H1 (cell line): ENCODE measurements at regions not wholly inside any gene's neighbourhood (a gene's known extent, or its start where the extent isn't known, plus 50 kb on each side); places are given as distances from the start of the nearest gene placed in this dataset.

ENCODE experiments used
- CTCF ChIA-PET: fragments of 300-600 bp; sonication (Branson Sonifier 250); formaldehyde crosslinking; loops from one replicate; lab custom pipeline; 2021; ENCODE audit not compliant: partially characterized antibody; lab: Charles Lee
- POLR2A ChIA-PET: fragments of 300-600 bp; sonication (Branson Sonifier 250); formaldehyde crosslinking; loops from one replicate; lab custom pipeline; 2021; ENCODE audit warnings: inconsistent platforms; ENCODE audit not compliant: partially characterized antibody; lab: Charles Lee
- DNase-seq, 2 experiments: peaks; one replicate each; pipeline versions ENCODE4 v3.0.0 to v3.0.0-alpha.2; 2010 to 2022; ENCODE audit warnings: low spot score in 2 of 2, low read depth in 1 of 2, mixed read lengths in 1 of 2
- FAIRE-seq: peaks from 2 replicates; lab custom pipeline; 2011; peaks lifted over from hg19 to GRCh38; lab: Jason Lieb, UNC
- H2AFZ ChIP-seq: 2 replicates; pipeline ENCODE4 v1.8.1; 2012; ENCODE audit warnings: low read length, inconsistent platforms
- H2AK5ac ChIP-seq: 2 replicates; pipeline ENCODE4 v1.6.1; 2013; ENCODE audit warnings: low read depth, low read length
- H2BK120ac ChIP-seq: replicated peaks from 2 replicates; pipeline ENCODE3; 2013; ENCODE audit warnings: low read depth, low read length, inconsistent platforms
- H2BK12ac ChIP-seq: 2 replicates; pipeline ENCODE4 v1.6.1; 2013; ENCODE audit warnings: low read depth, low read length
- H2BK15ac ChIP-seq: 2 replicates; pipeline ENCODE4 v1.6.1; 2013; ENCODE audit warnings: low read length
- H2BK20ac ChIP-seq: 2 replicates; pipeline ENCODE4 v1.6.1; 2013; ENCODE audit warnings: low read length
- H2BK5ac ChIP-seq: 2 replicates; pipeline ENCODE4 v1.6.1; 2013; ENCODE audit warnings: low read depth, low read length
- H3K14ac ChIP-seq: 2 replicates; pipeline ENCODE4 v1.6.1; 2013; ENCODE audit warnings: inconsistent platforms; ENCODE audit not compliant: insufficient read length
- H3K18ac ChIP-seq: 2 replicates; pipeline ENCODE4 v1.6.1; 2013; ENCODE audit warnings: low read length; ENCODE audit errors: extremely low read depth
- H3K23ac ChIP-seq: 2 replicates; pipeline ENCODE4 v1.6.1; 2013; ENCODE audit warnings: inconsistent platforms; ENCODE audit not compliant: insufficient read length
- H3K23me2 ChIP-seq: 2 replicates; pipeline ENCODE4 v1.6.1; 2013; ENCODE audit warnings: low read depth, low read length
- H3K27ac ChIP-seq: 2 replicates; pipeline ENCODE4 v1.6.1; 2011; ENCODE audit warnings: low read depth, low read length, inconsistent platforms
- H3K27me3 ChIP-seq, 4 experiments: replicated peaks in 1 of 4; 1 replicate in 1 of 4; 2 replicates in 3 of 4; pipeline versions ENCODE4 v1.6.1 to v1.8.1; 2011 to 2013; ENCODE audit warnings: low read length in 3 of 4, mild to moderate bottlenecking in 3 of 4, inconsistent platforms in 2 of 4, mixed read lengths in 2 of 4, moderate library complexity in 1 of 4; ENCODE audit not compliant: control insufficient read depth in 3 of 4, insufficient read depth in 3 of 4; ENCODE audit errors: extremely low read depth in 1 of 4
- H3K36me3 ChIP-seq, 4 experiments: 2 replicates each; pipeline versions ENCODE4 v1.6.1 to v1.8.1; 2011 to 2013; ENCODE audit warnings: mild to moderate bottlenecking in 4 of 4, low read length in 3 of 4, moderate library complexity in 2 of 4, control low read depth in 1 of 4, inconsistent platforms in 1 of 4; ENCODE audit not compliant: insufficient read depth in 4 of 4, control insufficient read depth in 2 of 4
- H3K4ac ChIP-seq: replicated peaks from 2 replicates; pipeline ENCODE3; 2013; ENCODE audit warnings: low read length, low read depth, mixed read lengths, inconsistent platforms; ENCODE audit not compliant: insufficient read length
- H3K4me1 ChIP-seq, 4 experiments: replicated peaks in 1 of 4; 1 replicate in 1 of 4; 2 replicates in 3 of 4; pipeline versions ENCODE4 v1.6.1 to v1.8.1; 2011 to 2013; ENCODE audit warnings: low read length in 3 of 4, inconsistent platforms in 2 of 4, mixed read lengths in 1 of 4; ENCODE audit not compliant: insufficient read depth in 4 of 4, control insufficient read depth in 3 of 4
- H3K4me2 ChIP-seq, 2 experiments: 2 replicates each; pipeline versions ENCODE4 v1.6.1 to v1.8.1; 2011 to 2013; ENCODE audit warnings: low read depth in 2 of 2, low read length in 2 of 2, control low read depth in 1 of 2, inconsistent platforms in 1 of 2, mild to moderate bottlenecking in 1 of 2; ENCODE audit not compliant: insufficient read depth in 1 of 2
- H3K4me3 ChIP-seq, 4 experiments: fragments of 200-600, 300-600 bp in 1 of 4; sonication (generic), shearing (Covaris generic), sonication (Bioruptor Twin) in 1 of 4; 2 replicates each; pipeline versions ENCODE4 v1.5.1 to v1.8.1; 2011 to 2016; ENCODE audit warnings: low read length in 4 of 4, low read depth in 3 of 4, control low read depth in 2 of 4, inconsistent platforms in 2 of 4, mild to moderate bottlenecking in 2 of 4, mixed read lengths in 1 of 4, moderate library complexity in 1 of 4; ENCODE audit not compliant: insufficient read depth in 2 of 4; ENCODE audit errors: extremely low read depth in 1 of 4
- H3K56ac ChIP-seq: replicated peaks from 2 replicates; pipeline ENCODE3; 2013; ENCODE audit warnings: low read depth, mild to moderate bottlenecking, mixed read lengths, low read length, inconsistent platforms; ENCODE audit not compliant: insufficient read length
- H3K79me1 ChIP-seq: 2 replicates; pipeline ENCODE4 v1.6.1; 2013; ENCODE audit warnings: low read depth, low read length, control low read depth
- H3K79me2 ChIP-seq, 2 experiments: 2 replicates each; pipeline versions ENCODE4 v1.6.1 to v1.8.1; 2012 to 2013; ENCODE audit warnings: low read length in 2 of 2, mild to moderate bottlenecking in 2 of 2, inconsistent platforms in 1 of 2; ENCODE audit not compliant: insufficient read depth in 2 of 2, control insufficient read depth in 1 of 2
- H3K9ac ChIP-seq, 4 experiments: replicated peaks in 1 of 4; 1 replicate in 1 of 4; 2 replicates in 3 of 4; pipeline versions ENCODE4 v1.6.1 to v1.8.1; 2011 to 2013; ENCODE audit warnings: low read depth in 3 of 4, low read length in 3 of 4, control low read depth in 2 of 4, mild to moderate bottlenecking in 2 of 4, moderate library complexity in 2 of 4, inconsistent platforms in 1 of 4; ENCODE audit errors: extremely low read depth in 1 of 4
- H3K9me3 ChIP-seq, 2 experiments: 2 replicates each; pipeline versions ENCODE4 v1.6.1 to v1.8.1; 2012 to 2013; ENCODE audit warnings: mild to moderate bottlenecking in 2 of 2, moderate library complexity in 2 of 2, control low read depth in 1 of 2, inconsistent platforms in 1 of 2, low read depth in 1 of 2, low read length in 1 of 2, mixed read lengths in 1 of 2; ENCODE audit not compliant: insufficient read depth in 2 of 2
- H4K20me1 ChIP-seq, 2 experiments: replicated peaks in 1 of 2; 2 replicates each; pipeline versions ENCODE3 to v1.8.1; 2011 to 2013; ENCODE audit warnings: inconsistent platforms in 2 of 2, low read length in 2 of 2, mild to moderate bottlenecking in 1 of 2; ENCODE audit not compliant: insufficient read depth in 2 of 2, control insufficient read depth in 1 of 2
- H4K5ac ChIP-seq: 2 replicates; pipeline ENCODE4 v1.6.1; 2013; ENCODE audit warnings: low read length, low read depth, mixed read lengths, inconsistent platforms; ENCODE audit not compliant: insufficient read length
- H4K8ac ChIP-seq: 2 replicates; pipeline ENCODE4 v1.8.0; 2013; ENCODE audit warnings: mild to moderate bottlenecking, moderate library complexity, low read length, inconsistent platforms; ENCODE audit not compliant: insufficient read depth; ENCODE audit errors: extremely low read depth
- H4K91ac ChIP-seq: replicated peaks from 2 replicates; pipeline ENCODE3; 2013; ENCODE audit warnings: low read length, mixed read lengths, inconsistent platforms; ENCODE audit not compliant: insufficient read length
- ATF3 ChIP-seq: IDR thresholded peaks from 2 replicates; pipeline ENCODE4 v1.6.1; 2011; ENCODE audit warnings: low read depth, mild to moderate bottlenecking, low read length; ENCODE audit not compliant: insufficient read depth
- BACH1 ChIP-seq: IDR thresholded peaks from 2 replicates; pipeline ENCODE4 v1.6.1; 2012; ENCODE audit warnings: low read length, improper control_type of control experiment
- CREB1 ChIP-seq: IDR thresholded peaks from 2 replicates; pipeline ENCODE4 v1.6.1; 2012; ENCODE audit warnings: inconsistent platforms
- E2F6 ChIP-seq: IDR thresholded peaks from 2 replicates; pipeline ENCODE4 v1.6.1; 2012; ENCODE audit warnings: inconsistent platforms
- EZH2 ChIP-seq: fragments of 200-600 bp; sonication (generic); IDR thresholded peaks from 2 replicates; pipeline ENCODE4 v1.7.1; 2012; ENCODE audit warnings: low read depth, mild to moderate bottlenecking, moderate library complexity, low read length, inconsistent platforms; ENCODE audit not compliant: severe bottlenecking
- FOSL1 ChIP-seq: IDR thresholded peaks from 2 replicates; pipeline ENCODE4 v1.6.1; 2011; ENCODE audit warnings: mild to moderate bottlenecking, low read depth, low read length, moderate library complexity; ENCODE audit not compliant: insufficient read depth
- GABPA ChIP-seq: IDR thresholded peaks from 2 replicates; pipeline ENCODE4 v1.6.1; 2011; ENCODE audit warnings: mild to moderate bottlenecking, low read length, moderate library complexity, borderline replicate concordance; ENCODE audit not compliant: insufficient read depth
- GTF2F1 ChIP-seq: IDR thresholded peaks from 2 replicates; pipeline ENCODE4 v1.6.1; 2012; ENCODE audit warnings: low read depth, low read length, improper control_type of control experiment, borderline replicate concordance
- POLR2AphosphoS5 ChIP-seq: IDR thresholded peaks from 2 replicates; pipeline ENCODE4 v1.6.1; 2011; ENCODE audit warnings: low read depth, low read length
- POU5F1 ChIP-seq: IDR thresholded peaks from 2 replicates; pipeline ENCODE4 v1.6.1; 2011; ENCODE audit warnings: low read depth, mild to moderate bottlenecking, low read length, moderate library complexity
- RBBP5 ChIP-seq: IDR thresholded peaks from 2 replicates; pipeline ENCODE4 v1.7.1; 2012; ENCODE audit warnings: low read depth, mild to moderate bottlenecking, inconsistent platforms, low read length, moderate library complexity, borderline replicate concordance
- TAF7 ChIP-seq: optimal IDR thresholded peaks from 2 replicates; pipeline ENCODE3; 2011; ENCODE audit warnings: low read depth, mild to moderate bottlenecking, inconsistent platforms, low read length, moderate library complexity, borderline replicate concordance
- WGBS, 2 experiments: shearing (Covaris generic) in 1 of 2; methylation state at CpG; one replicate each; pipeline versions ENCODE4 v1.1.6 to v1.1.7; 2013 to 2015; ENCODE audit warnings: low lambda C conversion rate in 2 of 2, mixed read lengths in 2 of 2, inconsistent platforms in 1 of 2, low coverage in 1 of 2, missing lambda C conversion rate in 1 of 2; ENCODE audit not compliant: insufficient replicate concordance in 2 of 2, insufficient coverage in 1 of 2, insufficient read length in 1 of 2; ENCODE audit errors: extremely low coverage in 1 of 2, missing lambda C conversion rate in 1 of 2; 5-methylcytosine and 5-hydroxymethylcytosine counted together

- no peak overlapping the region for H3K4me3 ChIP-seq
- no peak overlapping the region for H2AK5ac ChIP-seq
- no peak overlapping the region for H3K14ac ChIP-seq
- H3K27me3 ChIP-seq = no peaks in the 10 kb centered on the region; a peak in 1 of 7 replicates
- H2BK5ac ChIP-seq = no peak overlapping the region
- H3K9me3 ChIP-seq = peaks cover 5 to 18% of the 10 kb centered on the region in 2 experiments
- no peak overlapping the region for H3K23ac ChIP-seq
- peak in 1 of 2 experiments; percentile 36 for DNase-seq
- no peak overlapping the region for H3K4me2 ChIP-seq
- H3K36me3 ChIP-seq = no peaks in the 10 kb centered on the region
- no peak overlapping the region for H2BK15ac ChIP-seq
- no peak overlapping the region for H3K18ac ChIP-seq
- H2BK12ac ChIP-seq = no peak overlapping the region
- no peak overlapping the region for H3K27ac ChIP-seq
- no peak overlapping the region for H2BK120ac ChIP-seq
- H3K4me1 ChIP-seq = peaks cover 0 to 3% (median 0%) of the 10 kb centered on the region in 4 experiments; a peak in 2 of 7 replicates
- no peak overlapping the region for H2AFZ ChIP-seq
- H2BK20ac ChIP-seq = no peak overlapping the region
- H3K9ac ChIP-seq = no peak overlapping the region
- no peak for FAIRE-seq
- ChIA-PET POLR2A (no interaction called here), CTCF (no interaction called here)
- WGBS, 2 experiments = 89% methylated on average over 17 of the region's 18 CpGs; no CpG with 5 or more reads in 1 of the 2 experiments
- H4K5ac ChIP-seq = no peak overlapping the region
- H3K4ac ChIP-seq = no peak overlapping the region
- H3K79me1 ChIP-seq = no peaks in the 10 kb centered on the region
- no peaks in the 10 kb centered on the region for H3K79me2 ChIP-seq
- no peak overlapping the region for H4K91ac ChIP-seq
- H4K8ac ChIP-seq = no peak overlapping the region
- no peak overlapping the region for H3K56ac ChIP-seq
- peaks cover 6% of the 10 kb centered on the region; the same call in 1 of the 2 replicates for H3K23me2 ChIP-seq
- H4K20me1 ChIP-seq = peaks cover 0 to 2% of the 10 kb centered on the region in 2 experiments
- TF ChIP-seq POLR2AphosphoS5 (no peak), ATF3 (no peak), POU5F1 (no peak), TAF7 (no peak), E2F6 (no peak), EZH2 (no peak), GTF2F1 (no peak), CREB1 (no peak), BACH1 (no peak), GABPA (no peak), FOSL1 (no peak), RBBP5 (no peak)
Observed at GRCh38 chr7:404812-405488, 114.7 kb downstream of the PDGFA start.
